OCI-LY7 (cell line): ENCODE measurements at regions not wholly inside any gene's neighbourhood (a gene's known extent, or its start where the extent isn't known, plus 50 kb on each side); places are given as distances from the start of the nearest gene placed in this dataset.

Experiments
- BruUV-seq: library from RNA; stranded (reverse); fragments of 400-500 nt; replicated peaks from 2 replicates; lab custom pipeline; 2021; lab: Mats Ljungman, UMichigan
- CTCF ChIA-PET: fragments of 300-600 bp; sonication (Branson Sonifier 250); formaldehyde crosslinking; loops from one replicate; lab custom pipeline; 2022; ENCODE audit warnings: antibody characterized with exemption; ENCODE audit not compliant: unreplicated experiment; lab: Charles Lee
- POLR2A ChIA-PET: fragments of 300-600 bp; sonication (Branson Sonifier 250); formaldehyde crosslinking; loops from one replicate; lab custom pipeline; 2022; ENCODE audit warnings: antibody characterized with exemption; lab: Charles Lee
- DNase-seq: peaks from one replicate; pipeline ENCODE4 v3.0.0-alpha.2; 2015; ENCODE audit warnings: low spot score
- H2AFZ ChIP-seq: fragments of 200-600 bp; sonication (generic), shearing (Covaris generic); 2 replicates; pipeline ENCODE4 v1.6.1; 2014; ENCODE audit warnings: mild to moderate bottlenecking, antibody characterized with exemption, low read length, moderate library complexity
- H3K27ac ChIP-seq: fragments of 200-600 bp; sonication (generic); 2 replicates; pipeline ENCODE4 v1.5.1; 2014; ENCODE audit warnings: mixed run types, low read depth, mild to moderate bottlenecking, moderate library complexity, low read length, inconsistent platforms; ENCODE audit not compliant: poor library complexity, severe bottlenecking
- H3K36me3 ChIP-seq: fragments of 200-600 bp; sonication (generic); 2 replicates; pipeline ENCODE4 v1.6.1; 2014; ENCODE audit warnings: mild to moderate bottlenecking, antibody characterized with exemption, low read length, moderate library complexity, mixed read lengths; ENCODE audit not compliant: insufficient read depth
- H3K4me1 ChIP-seq: fragments of 200-600 bp; sonication (generic); 2 replicates; pipeline ENCODE4 v1.5.1; 2014; ENCODE audit warnings: mild to moderate bottlenecking, low read length; ENCODE audit not compliant: insufficient read depth, poor library complexity, severe bottlenecking
- H3K4me2 ChIP-seq: fragments of 200-600 bp; sonication (generic); 2 replicates; pipeline ENCODE4 v1.6.1; 2014; ENCODE audit warnings: mild to moderate bottlenecking, low read length
- H3K4me3 ChIP-seq: fragments of 200-600 bp; sonication (generic); 2 replicates; pipeline ENCODE4 v1.5.1; 2014; ENCODE audit warnings: mild to moderate bottlenecking, low read depth, low read length; ENCODE audit not compliant: poor library complexity, severe bottlenecking
- H3K79me2 ChIP-seq: fragments of 200-600 bp; sonication (generic); 2 replicates; pipeline ENCODE4 v1.6.1; 2016; ENCODE audit warnings: low read depth, mild to moderate bottlenecking, low read length, moderate library complexity, mixed read lengths; ENCODE audit not compliant: insufficient read depth
- H3K9me2 ChIP-seq: fragments of 200-600 bp; sonication (generic); 2 replicates; pipeline ENCODE4 v1.6.1; 2016; ENCODE audit warnings: mild to moderate bottlenecking, low read length, mixed read lengths; ENCODE audit not compliant: insufficient read depth
- H3K9me3 ChIP-seq: fragments of 200-600 bp; sonication (generic); 2 replicates; pipeline ENCODE4 v1.6.1; 2014; ENCODE audit warnings: mild to moderate bottlenecking, mixed run types, low read length, mixed read lengths
- H4K20me1 ChIP-seq: fragments of 200-600 bp; sonication (generic); 2 replicates; pipeline ENCODE4 v1.6.1; 2014; ENCODE audit warnings: mild to moderate bottlenecking, antibody characterized with exemption, low read length, moderate library complexity, mixed read lengths; ENCODE audit not compliant: insufficient read depth
- CTCF ChIP-seq: fragments of 200-600 bp; sonication (generic); conservative IDR thresholded peaks from 2 replicates; pipeline ENCODE4 v1.5.1; 2014; ENCODE audit warnings: mild to moderate bottlenecking, antibody characterized with exemption, low read length, moderate library complexity, mixed read lengths
- EZH2phosphoT487 ChIP-seq: fragments of 200-600 bp; sonication (generic); IDR thresholded peaks from 2 replicates; pipeline ENCODE4 v1.6.1; 2018; ENCODE audit warnings: low read depth, borderline replicate concordance, mild to moderate bottlenecking, mixed run types, antibody characterized with exemption, low read length, moderate library complexity, mixed read lengths
- intact Hi-C: fragments of 100-400 bp; cut with micrococcal nuclease; formaldehyde crosslinking; loops from one replicate; pipeline ENCODE4 v1.10.0; 2022; ENCODE audit not compliant: unreplicated experiment

DNA sequence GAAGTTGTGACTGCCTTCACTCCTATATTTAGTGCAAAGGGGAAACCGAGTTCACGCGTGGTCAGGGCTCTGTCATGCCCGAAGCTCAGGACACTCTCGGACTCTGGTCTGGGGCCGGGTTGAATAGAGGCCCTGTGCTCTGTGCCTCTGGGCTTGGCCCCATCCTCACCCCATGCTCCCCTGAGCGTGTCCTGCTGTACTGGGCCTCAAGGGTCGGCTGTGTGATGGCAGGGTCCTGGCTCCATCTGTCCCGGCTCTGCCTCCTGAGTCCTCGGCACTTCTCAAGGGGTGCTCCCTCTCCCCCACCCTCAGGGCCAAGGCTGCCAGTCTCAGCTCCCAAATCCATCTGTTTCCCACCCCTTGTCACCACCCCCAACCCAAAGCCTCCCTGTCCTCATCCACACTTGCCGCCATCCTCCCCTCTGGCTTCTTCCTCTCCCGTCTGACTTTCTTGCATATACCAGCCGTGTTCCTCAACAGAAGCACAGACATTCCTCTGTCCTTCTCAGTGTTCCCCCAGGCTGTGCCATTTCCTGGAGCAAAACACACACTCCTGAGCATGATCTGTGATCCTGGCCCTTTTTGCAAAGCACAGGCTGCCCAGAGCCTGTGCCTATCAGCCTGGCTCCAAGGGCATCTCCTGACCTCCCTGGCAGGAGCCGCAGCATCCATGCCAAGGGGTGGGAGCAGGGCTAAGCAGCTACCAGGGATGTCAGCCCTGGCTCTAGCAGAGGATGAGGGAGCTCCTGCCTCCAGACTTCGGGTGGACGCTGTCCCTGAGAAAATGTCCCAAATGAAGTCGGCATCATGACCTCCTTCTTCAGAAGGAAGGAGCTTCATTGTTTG is 64.2 kb upstream of the OTOS start:
- no peak overlapping the region for H2AFZ ChIP-seq
- no peak overlapping the region for H3K27ac ChIP-seq
- ChIA-PET CTCF (no interaction called here), POLR2A (no interaction called here)
- intact Hi-C loops: no loop called here
- no peaks in the 10 kb centered on the region for H3K36me3 ChIP-seq
- no peaks in the 10 kb centered on the region for H4K20me1 ChIP-seq
- BruUV-seq: no TSS peak
- no peak for DNase-seq
- H3K9me3 ChIP-seq: no peaks in the 10 kb centered on the region
- H3K4me1 ChIP-seq: no peaks in the 10 kb centered on the region
- H3K4me2 ChIP-seq: no peak overlapping the region
- H3K9me2 ChIP-seq: no peaks in the 10 kb centered on the region
- no peak for TF ChIP-seq CTCF
- no peak for TF ChIP-seq EZH2phosphoT487
- H3K4me3 ChIP-seq: no peak overlapping the region
- H3K79me2 ChIP-seq: no peaks in the 10 kb centered on the region

GRCh38 chr2:240205348-240205747 is 64.9 kb upstream of the OTOS start:
- Histone ChIP-seq H2AFZ (no peak overlapping the region), H3K79me2 (no peaks in the 10 kb centered on the region), H3K9me2 (no peaks in the 10 kb centered on the region), H3K4me2 (no peak overlapping the region), H3K4me3 (no peak overlapping the region), H3K4me1 (no peaks in the 10 kb centered on the region), H3K27ac (no peak overlapping the region), H4K20me1 (no peaks in the 10 kb centered on the region), H3K36me3 (no peaks in the 10 kb centered on the region), H3K9me3 (no peaks in the 10 kb centered on the region)
- intact Hi-C loops: no loop called here
- POLR2A ChIA-PET: no interaction called here
- BruUV-seq: no TSS peak
- no peak for DNase-seq
- no peak for TF ChIP-seq CTCF
- no peak for TF ChIP-seq EZH2phosphoT487
- CTCF ChIA-PET: no interaction called here

DNA sequence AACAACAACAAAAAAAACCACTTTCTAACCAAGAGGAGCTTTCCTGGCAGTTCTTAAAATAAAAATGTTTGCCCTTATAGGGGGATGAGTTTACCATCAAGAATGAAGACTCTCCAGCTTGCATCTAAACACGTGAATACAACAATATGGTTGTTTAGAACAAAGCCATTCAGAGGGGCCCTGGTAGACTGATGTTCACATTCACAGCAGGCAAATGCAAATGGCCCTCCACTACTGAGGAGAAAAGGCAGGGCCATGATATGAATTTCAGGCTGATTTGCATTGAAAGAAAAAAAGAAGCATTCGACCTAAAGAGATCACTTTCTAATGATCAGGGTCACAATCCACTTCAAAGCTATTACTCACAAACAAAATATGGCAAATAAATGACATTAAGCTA is 65.3 kb upstream of the OTOS start:
- H3K9me2 ChIP-seq: no peaks in the 10 kb centered on the region
- intact Hi-C loops: no loop called here
- H3K4me1 ChIP-seq: no peaks in the 10 kb centered on the region
- H3K4me3 ChIP-seq: no peak overlapping the region
- H2AFZ ChIP-seq: no peak overlapping the region
- TF ChIP-seq CTCF: no peak
- TF ChIP-seq EZH2phosphoT487: no peak
- CTCF ChIA-PET: no interaction called here
- H3K27ac ChIP-seq: no peak overlapping the region
- H3K4me2 ChIP-seq: no peak overlapping the region
- no peaks in the 10 kb centered on the region for H3K79me2 ChIP-seq
- no peaks in the 10 kb centered on the region for H3K36me3 ChIP-seq
- no peaks in the 10 kb centered on the region for H4K20me1 ChIP-seq
- no TSS peak for BruUV-seq
- no peaks in the 10 kb centered on the region for H3K9me3 ChIP-seq
- no peak for DNase-seq
- POLR2A ChIA-PET: no interaction called here
